Activated CD8-positive, alpha-beta memory T cell treated with anti-CD3 and anti-CD28 coated beads for 36 hours (primary cell): ENCODE measurements at regions not wholly inside any gene's neighbourhood (a gene's known extent, or its start where the extent isn't known, plus 50 kb on each side); places are given as distances from the start of the nearest gene placed in this dataset.
"Not testable (repeated sequence)": the region's sequence is repeated elsewhere in the genome, so short reads cannot be mapped to it uniquely, and the experiment has no call there.

Source experiments
- CTCF ChIA-PET: fragments of 350-600 bp; sonication (Branson Sonifier 250); formaldehyde crosslinking; loops from one replicate; lab custom pipeline; 2021; ENCODE audit warnings: antibody characterized with exemption; lab: Charles Lee
- POLR2A ChIA-PET: fragments of 350-600 bp; sonication (Branson Sonifier 250); formaldehyde crosslinking; loops from one replicate; lab custom pipeline; 2021; ENCODE audit warnings: antibody characterized with exemption; lab: Charles Lee

DNA sequence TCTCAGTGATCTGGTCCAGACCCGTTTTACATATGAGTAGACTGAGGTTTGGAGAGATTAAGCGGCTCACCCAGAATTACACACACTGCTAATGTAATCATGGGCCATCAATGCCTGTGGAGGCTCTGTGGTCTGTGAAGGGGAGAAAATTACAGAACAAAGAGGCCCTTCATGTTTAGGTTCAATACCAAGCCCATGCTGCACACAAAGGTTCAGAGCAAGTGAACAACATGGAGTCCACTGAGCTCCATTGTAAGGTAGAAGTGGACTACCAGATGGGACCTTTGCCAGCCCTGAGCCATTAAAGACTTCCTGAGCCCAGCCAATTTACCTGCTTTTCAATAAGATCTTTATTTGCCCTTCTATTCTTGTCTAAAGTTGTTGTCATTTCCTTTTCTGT is 109.8 kb downstream of the LUZP4 start:
- CTCF ChIA-PET: no interaction called here
- POLR2A ChIA-PET: no interaction called here

- CTCF ChIA-PET: no interaction called here
- POLR2A ChIA-PET: no interaction called here
Measured at GRCh38 chrX:115400960-115401359, 111.4 kb downstream of the LUZP4 start.

GRCh38 chrX:115402299-115402698 is 112.8 kb downstream of the LUZP4 start:
- POLR2A ChIA-PET: no interaction called here
- CTCF ChIA-PET: no interaction called here

DNA sequence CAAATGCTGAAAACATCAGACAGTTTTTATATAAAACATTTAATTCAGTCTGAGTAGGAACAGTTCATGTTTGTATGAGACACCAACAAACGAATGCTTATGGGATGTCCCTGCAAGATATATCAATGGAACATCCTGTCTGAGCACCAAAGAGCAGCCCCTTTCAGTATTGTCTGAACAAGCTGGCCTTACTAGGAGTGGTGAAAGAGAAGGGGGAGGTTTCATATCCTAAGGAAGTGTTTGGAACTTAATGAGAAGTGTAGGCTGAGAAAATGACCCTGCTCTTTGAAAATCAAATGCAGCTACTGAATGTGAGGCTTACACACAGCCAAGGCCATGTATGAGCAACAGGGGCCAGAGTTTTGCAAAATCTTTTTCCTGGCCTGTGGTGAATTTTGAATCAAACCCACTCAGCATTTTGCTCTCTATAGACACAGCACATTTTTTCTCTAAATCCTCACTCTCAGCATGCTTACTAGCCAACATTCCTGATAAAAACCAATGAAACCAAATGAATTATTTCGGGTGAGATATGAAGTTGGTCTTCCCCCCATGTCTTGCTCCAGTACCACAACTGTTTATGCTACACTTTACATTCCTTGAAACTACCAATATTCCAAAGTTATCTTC is 119.4 kb downstream of the LUZP4 start:
- CTCF ChIA-PET: no interaction called here

GRCh38 chrX:115409551-115409950 is 120.0 kb downstream of the LUZP4 start:
- ChIA-PET POLR2A (no interaction called here), CTCF (no interaction called here)

More for the DNA sequence above, 119.4 kb downstream of the LUZP4 start:
- POLR2A ChIA-PET: no interaction called here

GRCh38 chrX:115410731-115411428 is 121.4 kb downstream of the LUZP4 start:
- ChIA-PET CTCF (interaction anchor here (0.6 kb wide), 1 partner anchor 289 kb away, joined by 4 read pairs; no protein-coding TSS in a partner anchor), POLR2A (no interaction called here)

DNA sequence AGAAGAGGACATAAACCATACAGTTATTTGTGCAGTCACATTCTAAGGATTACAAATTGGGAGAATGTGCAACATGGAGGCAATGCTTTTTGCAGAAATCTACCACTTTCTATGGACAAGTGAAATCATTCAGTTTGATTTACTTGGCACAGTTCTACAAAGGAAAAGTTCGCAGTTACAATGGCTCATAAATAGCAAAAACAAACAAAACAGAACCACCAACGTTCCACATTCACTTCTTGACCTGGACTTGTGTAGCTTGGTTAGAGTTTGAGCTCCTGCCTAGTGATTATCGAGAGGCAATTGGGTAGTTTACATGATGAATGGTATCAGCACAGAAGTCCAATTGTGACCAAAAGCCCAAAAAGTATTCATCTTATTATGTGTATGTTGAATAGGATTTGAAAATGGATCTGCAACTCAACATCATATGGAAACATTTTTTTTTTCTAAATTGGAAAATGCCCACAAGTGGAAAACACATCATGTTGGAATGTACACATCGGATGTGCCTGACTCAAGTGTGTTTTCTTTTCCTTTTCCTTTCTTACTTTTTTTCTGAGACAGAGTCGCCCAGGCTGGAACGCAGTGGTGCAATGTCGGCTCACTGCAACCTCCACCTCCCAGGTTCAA is 123.8 kb downstream of the LUZP4 start:
- POLR2A ChIA-PET: interaction anchor here (0.7 kb wide), 1 partner anchor 53 kb away, joined by 3 read pairs; no protein-coding TSS in a partner anchor
- CTCF ChIA-PET: no interaction called here

- ChIA-PET POLR2A (no interaction called here), CTCF (no interaction called here)
Measured at GRCh38 chrX:115419069-115419468, 129.6 kb downstream of the LUZP4 start.

DNA sequence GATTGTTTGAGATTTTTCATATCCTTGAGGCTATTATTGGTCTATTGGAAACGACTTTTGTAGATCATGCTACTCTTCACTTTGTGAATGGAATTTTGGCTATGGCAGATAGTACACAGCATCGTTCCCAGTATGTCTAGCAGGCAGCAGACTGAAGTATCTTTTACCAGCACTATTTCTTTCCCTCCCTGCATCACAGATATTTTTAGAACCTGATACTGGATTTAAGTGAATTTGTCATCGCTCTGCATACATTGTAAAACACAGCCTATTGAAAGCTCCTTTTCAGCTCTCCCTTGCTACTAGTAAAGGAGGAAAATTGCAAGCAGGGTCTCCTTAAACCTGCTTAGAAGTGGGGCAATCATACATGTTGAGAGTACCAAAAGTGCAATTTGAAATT is 133.6 kb downstream of the LUZP4 start:
- POLR2A ChIA-PET: no interaction called here

GRCh38 chrX:115425359-115425758 is 135.6 kb upstream of the PLS3 start:
- ChIA-PET POLR2A (no interaction called here), CTCF (no interaction called here)

More for the DNA sequence above, 133.6 kb downstream of the LUZP4 start:
- CTCF ChIA-PET: no interaction called here

DNA sequence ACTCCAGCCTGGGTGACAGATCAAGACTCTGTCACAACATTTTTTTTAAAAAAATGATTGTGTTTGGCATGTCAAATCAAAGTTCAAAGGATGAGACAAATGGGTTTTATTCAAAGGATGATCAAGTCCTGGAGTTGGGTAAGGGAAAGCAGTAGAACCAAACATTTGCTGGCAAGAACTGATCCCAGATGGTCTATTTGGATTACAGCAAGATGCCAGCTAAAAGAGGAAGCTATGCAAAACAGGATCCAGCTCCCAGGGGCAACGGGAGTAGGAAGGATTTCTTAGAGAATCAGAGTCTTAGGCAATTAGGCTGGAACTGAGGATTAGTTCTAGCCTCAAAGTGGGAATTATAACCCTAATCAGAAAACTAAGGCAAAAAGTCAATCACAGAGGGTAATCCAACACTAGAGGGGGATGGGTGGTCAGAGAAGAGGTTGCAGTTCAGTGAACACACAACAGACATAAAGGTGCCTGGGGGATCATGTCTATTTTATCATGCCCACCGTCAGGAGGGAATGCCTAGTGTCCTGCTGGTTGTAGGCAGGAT is 133.0 kb upstream of the PLS3 start:
- ChIA-PET CTCF (no interaction called here), POLR2A (no interaction called here)

DNA sequence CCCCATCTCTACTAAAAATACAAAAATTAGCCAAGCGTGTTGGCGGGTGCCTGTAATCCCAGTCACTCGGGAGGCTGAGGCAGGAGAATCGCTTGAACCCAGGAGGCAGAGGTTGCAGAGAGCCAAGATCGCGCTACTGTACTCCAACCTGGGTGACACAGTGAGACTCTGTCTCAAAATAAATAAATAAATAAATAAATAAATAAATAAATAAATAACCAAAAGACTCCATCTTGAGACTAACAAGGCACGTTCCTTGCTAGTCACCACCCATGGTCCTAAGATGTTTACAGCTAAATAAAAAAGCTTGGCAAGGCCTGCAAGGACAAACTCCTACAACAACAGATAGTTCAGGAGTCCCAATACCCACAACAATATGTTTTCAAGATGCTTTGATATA is 126.1 kb upstream of the PLS3 start:
- CTCF ChIA-PET, POLR2A ChIA-PET: not testable (repeated sequence)

DNA sequence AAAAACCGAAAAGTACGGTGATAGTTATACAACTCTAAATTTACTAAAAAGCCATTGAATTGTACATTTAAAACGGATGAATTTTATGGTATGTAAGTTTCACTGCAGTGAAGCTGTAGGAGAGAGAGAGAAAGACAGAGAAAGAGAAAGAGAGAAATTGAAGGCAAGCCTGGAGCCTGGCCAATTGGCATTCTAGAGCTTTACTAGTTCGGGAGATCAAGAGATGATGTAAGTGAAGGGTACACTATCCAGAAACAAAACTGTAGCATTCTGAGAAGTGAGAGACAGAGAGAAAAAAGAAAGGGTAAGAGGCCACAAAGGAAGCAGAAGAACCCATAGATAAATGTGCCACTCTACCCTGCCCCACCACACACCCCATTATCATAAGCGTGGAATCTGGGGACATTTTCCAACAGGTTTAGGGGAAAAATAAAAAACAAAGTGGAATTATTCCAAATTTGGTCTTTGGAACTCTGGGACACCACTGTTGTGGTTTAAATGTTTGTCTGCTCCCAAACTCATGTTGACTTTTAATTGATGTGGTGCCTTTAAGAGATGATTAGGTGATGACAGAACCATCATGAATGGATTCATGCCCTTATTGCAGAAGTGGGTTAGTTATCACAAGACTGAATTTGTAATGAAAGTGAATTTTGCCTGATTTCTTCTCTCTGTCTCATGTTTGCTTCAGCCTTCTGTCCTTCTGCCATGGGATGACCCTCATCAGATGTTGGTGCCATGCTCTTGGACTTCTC is 123.0 kb upstream of the PLS3 start:
- ChIA-PET CTCF (no interaction called here), POLR2A (no interaction called here)

DNA sequence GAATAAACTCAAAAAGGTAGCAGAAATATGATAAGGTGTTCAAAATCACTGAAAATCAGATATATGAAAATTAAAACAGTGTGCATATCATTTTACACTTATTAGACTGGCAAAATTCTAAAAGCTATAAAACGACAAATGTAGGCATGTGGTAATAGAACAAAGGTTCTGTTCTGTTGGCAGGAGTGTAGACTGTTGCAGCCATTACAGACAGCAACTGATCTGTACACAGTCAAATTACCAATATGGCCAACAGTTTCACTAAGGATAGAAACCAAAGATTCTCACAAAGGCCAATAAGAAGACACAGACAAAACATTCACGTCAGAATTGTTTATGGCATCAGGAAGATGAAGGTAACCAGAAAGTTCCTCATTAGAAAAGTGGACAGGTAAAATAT is 112.8 kb upstream of the PLS3 start:
- CTCF ChIA-PET: no interaction called here
- POLR2A ChIA-PET: no interaction called here

DNA sequence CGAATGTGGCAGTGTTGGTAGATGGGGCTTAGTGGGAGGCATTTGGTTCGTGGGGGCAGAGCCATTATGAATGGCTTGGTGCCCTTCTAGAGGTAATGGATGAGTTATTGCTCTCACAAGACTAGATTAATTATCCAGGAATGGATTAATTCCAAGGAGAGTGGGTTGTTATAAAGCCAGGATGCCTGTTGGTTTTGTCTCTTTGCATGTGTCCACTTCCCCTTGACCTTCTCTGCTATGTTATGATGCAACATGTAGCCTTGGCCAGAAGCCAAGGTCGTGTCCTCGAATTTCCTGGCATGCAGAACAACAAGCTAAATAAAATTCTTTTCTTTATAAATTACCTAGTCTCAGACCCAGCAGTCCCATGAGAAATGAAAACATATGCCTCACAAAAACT is 111.2 kb upstream of the PLS3 start:
- ChIA-PET CTCF (no interaction called here), POLR2A (no interaction called here)

- ChIA-PET POLR2A (no interaction called here), CTCF (no interaction called here)
Measured at GRCh38 chrX:115452251-115452650, 108.7 kb upstream of the PLS3 start.

- POLR2A ChIA-PET: no interaction called here
- CTCF ChIA-PET: no interaction called here
Measured at GRCh38 chrX:115459883-115460880, 100.8 kb upstream of the PLS3 start.

DNA sequence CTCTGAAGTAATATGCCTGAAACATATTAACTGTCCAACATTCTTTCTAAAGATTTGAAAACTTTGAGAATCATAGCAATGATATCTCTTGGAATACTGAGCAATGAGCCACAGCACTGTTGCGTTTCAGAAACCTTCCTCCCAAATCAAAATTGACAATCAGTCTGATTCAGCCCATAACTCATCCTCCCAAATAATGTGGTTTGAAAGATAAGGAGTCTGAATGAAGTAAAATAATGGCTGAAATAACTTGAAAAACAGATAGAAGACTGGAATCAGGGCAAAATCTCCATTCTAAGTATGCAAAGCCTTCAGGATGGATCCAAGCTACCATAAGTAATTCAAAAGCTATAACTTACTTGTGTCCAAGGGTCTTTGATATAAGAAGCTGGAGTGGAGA is 98.6 kb upstream of the PLS3 start:
- CTCF ChIA-PET: no interaction called here
- POLR2A ChIA-PET: no interaction called here

DNA sequence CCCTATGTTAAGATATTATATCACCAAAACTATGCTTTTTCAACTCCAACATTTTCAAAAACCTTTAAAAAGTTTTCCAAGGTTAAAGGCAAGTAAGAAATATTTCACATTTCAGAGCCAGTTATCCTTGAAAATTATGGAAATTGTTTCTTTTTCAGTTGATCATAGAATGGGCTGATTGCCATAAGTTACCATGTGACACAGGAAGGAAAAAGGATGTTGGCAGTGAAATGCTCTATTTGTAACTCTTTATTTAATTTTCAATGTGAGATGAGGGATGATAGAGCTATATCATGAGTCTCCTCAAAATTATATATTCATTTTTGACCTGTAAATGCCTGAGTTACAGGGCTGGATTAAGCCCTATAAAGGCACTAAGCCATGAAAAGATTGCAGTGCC is 93.0 kb upstream of the PLS3 start:
- ChIA-PET CTCF (no interaction called here), POLR2A (no interaction called here)
